Testis (tissue), 2 donors: ENCODE measurements at regions not wholly inside any gene's neighbourhood (a gene's known extent, or its start where the extent isn't known, plus 50 kb on each side); places are given as distances from the start of the nearest gene placed in this dataset.

Experiments
- CTCF ChIP-seq, 3 experiments: fragments of 450-650 bp in 2 of 3; fragments of 200-600 bp in 1 of 3; sonication (generic) in 1 of 3; IDR thresholded peaks; one replicate each; pipeline ENCODE4 v1.5.1; 2016 to 2019; ENCODE audit warnings: antibody characterized with exemption in 3 of 3, mild to moderate bottlenecking in 2 of 3, moderate library complexity in 1 of 3
- POLR2A ChIP-seq: fragments of 450-650 bp; IDR thresholded peaks from one replicate; pipeline ENCODE4 v1.6.1; 2017; ENCODE audit warnings: antibody characterized with exemption, mild to moderate bottlenecking, moderate library complexity

DNA sequence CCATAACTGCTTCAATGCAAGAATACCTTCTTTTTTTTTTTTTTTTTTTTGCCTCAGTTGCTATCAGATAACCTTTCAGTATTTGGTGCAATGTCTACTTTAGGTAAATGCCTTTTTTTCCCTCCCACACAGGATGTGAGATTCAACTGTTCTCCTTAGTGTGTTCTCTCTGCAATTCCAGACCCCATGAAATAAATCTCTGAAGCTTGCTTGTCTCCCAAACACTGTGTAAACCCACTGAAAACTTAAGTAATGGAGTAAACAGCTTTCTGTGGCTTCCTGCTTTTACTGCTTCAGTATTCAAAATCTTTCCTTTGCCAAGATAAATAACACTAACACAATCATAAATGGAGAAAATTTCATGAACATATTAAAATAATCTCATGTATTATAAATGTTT, 55.8 kb upstream of the CLEC14A start:
- TF ChIP-seq POLR2A (no peak), CTCF (IDR thresholded peaks at IDR 0.05) (no peak)
